Mucosa of descending colon (tissue), 3 donors: ENCODE measurements at regions not wholly inside any gene's neighbourhood (a gene's known extent, or its start where the extent isn't known, plus 50 kb on each side); places are given as distances from the start of the nearest gene placed in this dataset.

Source experiments
- ATAC-seq: fragments of 200-7000 bp; cut with Tn5 transposase; one replicate; pipeline ENCODE4 v1.9.1; 2020; ENCODE audit warnings: mild to moderate bottlenecking, moderate library complexity
- DNase-seq, 3 donors: peaks; one replicate each; pipeline ENCODE4 v3.0.0-alpha.2; 2020
- H3K36me3 ChIP-seq: fragments of 200-600 bp; one replicate; pipeline ENCODE4 v1.8.0; 2021; ENCODE audit warnings: low read depth, mild to moderate bottlenecking
- H3K4me1 ChIP-seq: fragments of 200-600 bp; one replicate; pipeline ENCODE4 v1.8.0; 2021; ENCODE audit warnings: low read depth, mild to moderate bottlenecking
- H3K4me3 ChIP-seq: fragments of 200-600 bp; one replicate; pipeline ENCODE4 v1.8.0; 2021; ENCODE audit warnings: mild to moderate bottlenecking
- H3K9me3 ChIP-seq: fragments of 200-600 bp; one replicate; pipeline ENCODE4 v1.8.0; 2021; ENCODE audit warnings: mild to moderate bottlenecking
- CTCF ChIP-seq: fragments of 200-600 bp; IDR thresholded peaks from one replicate; pipeline ENCODE4 v1.8.0; 2022; ENCODE audit warnings: antibody characterized with exemption, mild to moderate bottlenecking
- intact Hi-C, 2 donors: fragments of 100-400 bp; cut with DNase I in 1 of 2; cut with micrococcal nuclease in 1 of 2; formaldehyde crosslinking; loops; one replicate each; pipeline versions ENCODE4 v1.11.0 to v1.11.1; 2022; cut with DNase I, micrococcal nuclease
- donor health status: DM: no; HTN: no; CAD: no; lungs with moderate emphysema.
- donor health status: DM: no; HTN: no; CAD: no.
- donor health status: DM: no; HTN: yes; CAD: no.

DNA sequence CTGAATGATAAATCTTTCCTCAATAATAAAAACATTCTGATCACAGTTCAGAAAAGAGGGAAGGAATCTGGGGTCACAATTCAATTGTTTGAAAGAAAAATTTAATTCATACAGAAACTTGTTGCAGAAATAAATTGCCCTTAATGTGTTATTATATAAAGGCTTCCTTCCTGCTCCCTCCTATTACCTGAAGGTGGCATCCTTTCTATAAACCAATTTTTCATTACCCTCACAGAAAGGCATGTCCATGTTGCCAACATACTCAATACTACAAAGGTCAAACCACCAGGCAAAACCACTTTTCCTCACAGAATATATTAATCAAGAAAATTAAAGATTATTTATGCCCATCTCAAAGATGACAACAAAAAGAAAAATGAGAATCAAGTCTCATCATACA, 194.3 kb upstream of the CT83 start:
- no peak for TF ChIP-seq CTCF
- intact Hi-C loops, result no loop called here
- no peak for ATAC-seq

DNA sequence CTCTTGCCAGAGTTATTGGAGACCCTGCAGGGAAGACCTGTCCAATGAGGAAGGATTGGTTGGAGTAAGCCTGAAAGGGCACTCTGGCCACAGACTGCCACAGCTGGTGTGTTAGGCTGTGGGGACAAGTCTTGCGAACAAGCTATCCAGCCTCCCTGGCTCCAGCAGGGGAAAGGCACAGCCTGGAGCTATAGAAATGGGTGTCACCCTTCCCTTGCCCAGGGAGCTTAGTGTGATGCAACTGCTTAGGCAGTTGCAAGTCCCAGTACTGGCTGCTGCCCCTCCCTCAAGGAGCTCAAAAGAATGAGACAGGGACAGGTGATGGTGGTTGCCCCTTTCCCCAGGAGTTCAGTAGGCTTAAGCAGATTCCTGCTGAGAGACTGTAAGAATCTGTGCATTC, 165.7 kb upstream of the CT83 start:
- DNase-seq, result no peak
- intact Hi-C loops, result no loop called here
- H3K4me3 ChIP-seq, result no peak overlapping the region
- H3K9me3 ChIP-seq, result no peaks in the 10 kb centered on the region
- H3K36me3 ChIP-seq, result no peaks in the 10 kb centered on the region
- no peak for TF ChIP-seq CTCF
- no peak for ATAC-seq
- H3K4me1 ChIP-seq, result no peaks in the 10 kb centered on the region

More for the DNA sequence above, 194.3 kb upstream of the CT83 start:
- H3K9me3 ChIP-seq, result no peaks in the 10 kb centered on the region
- H3K4me3 ChIP-seq, result no peak overlapping the region
- DNase-seq, result no peak
- no peaks in the 10 kb centered on the region for H3K36me3 ChIP-seq
- H3K4me1 ChIP-seq, result no peaks in the 10 kb centered on the region

DNA sequence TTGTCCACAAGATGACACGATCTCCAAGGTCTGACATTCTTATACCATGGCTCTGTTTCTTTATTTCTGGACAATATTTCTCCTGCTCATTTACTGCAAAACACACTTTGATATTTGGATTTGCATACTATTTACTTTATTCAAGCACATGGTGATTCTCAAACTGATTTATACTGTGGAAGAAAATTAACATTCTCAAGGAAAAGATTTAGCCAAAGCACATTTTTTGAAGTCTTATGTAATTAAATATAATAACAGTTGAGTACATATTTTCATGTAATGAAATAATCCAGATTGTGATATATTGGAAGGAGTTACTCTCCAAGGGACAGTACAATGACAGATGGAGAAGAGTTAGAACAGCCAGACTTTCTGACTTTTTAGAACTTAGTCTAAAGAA, 155.8 kb upstream of the CT83 start:
- DNase-seq, result no peak
- intact Hi-C loops, result no loop called here
- H3K4me3 ChIP-seq, result no peak overlapping the region
- H3K36me3 ChIP-seq, result no peaks in the 10 kb centered on the region
- ATAC-seq, result no peak
- H3K4me1 ChIP-seq, result no peaks in the 10 kb centered on the region
- H3K9me3 ChIP-seq, result no peaks in the 10 kb centered on the region
- no peak for TF ChIP-seq CTCF

- H3K9me3 ChIP-seq, result no peaks in the 10 kb centered on the region
- no peak for TF ChIP-seq CTCF
These were observed 145.0 kb upstream of the CT83 start for GRCh38 chrX:116607776-116608175.

GRCh38 chrX:116605576-116605975, 142.8 kb upstream of the CT83 start:
- ATAC-seq, result no peak
- Histone ChIP-seq H3K36me3 (no peaks in the 10 kb centered on the region), H3K4me3 (no peak overlapping the region), H3K4me1 (no peaks in the 10 kb centered on the region), H3K9me3 (no peaks in the 10 kb centered on the region)
- no peak for TF ChIP-seq CTCF
- DNase-seq, result no peak
- intact Hi-C loops, result no loop called here

More at GRCh38 chrX:116607776-116608175, 145.0 kb upstream of the CT83 start:
- no peaks in the 10 kb centered on the region for H3K36me3 ChIP-seq
- H3K4me1 ChIP-seq, result no peaks in the 10 kb centered on the region
- no peak for DNase-seq
- H3K4me3 ChIP-seq, result no peak overlapping the region
- intact Hi-C loops, result no loop called here
- no peak for ATAC-seq

DNA sequence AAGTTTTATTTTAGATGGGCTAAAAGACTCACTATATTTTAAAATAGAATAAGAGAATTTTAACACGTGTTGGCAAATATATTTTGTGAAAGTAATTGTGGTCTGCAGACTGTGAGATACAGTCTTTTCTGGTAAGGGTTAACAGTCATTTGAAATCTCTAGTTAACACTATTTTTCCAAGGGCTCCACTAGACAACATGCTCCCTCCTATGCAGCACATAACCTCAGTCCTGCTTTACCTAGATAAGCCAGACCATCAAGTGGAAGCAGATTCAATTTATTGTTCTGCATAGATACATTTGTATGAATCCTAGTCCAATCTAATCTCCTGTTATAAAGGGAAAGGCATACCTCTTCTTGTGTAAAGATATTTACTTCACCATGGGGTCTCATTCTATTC, 133.2 kb upstream of the CT83 start:
- no peaks in the 10 kb centered on the region for H3K9me3 ChIP-seq
- no peaks in the 10 kb centered on the region for H3K4me1 ChIP-seq
- H3K4me3 ChIP-seq, result no peak overlapping the region
- intact Hi-C loops, result no loop called here
- DNase-seq (no peak), ATAC-seq (no peak)
- H3K36me3 ChIP-seq, result no peaks in the 10 kb centered on the region
- TF ChIP-seq CTCF, result no peak
